Peyer's patch (tissue), 4 donors: ENCODE measurements at regions not wholly inside any gene's neighbourhood (a gene's known extent, or its start where the extent isn't known, plus 50 kb on each side); places are given as distances from the start of the nearest gene placed in this dataset.
A peak's percentile ranks its signal among the peaks of the same experiment; 100 is the strongest.

Experiments used
- CTCF ChIP-seq, 6 experiments: fragments of 450-650 bp in 4 of 6; fragments of 200-600 bp in 2 of 6; sonication (generic) in 1 of 6; IDR thresholded peaks; one replicate each; pipeline ENCODE4 v1.5.1; 2017 to 2019; ENCODE audit warnings: antibody characterized with exemption in 6 of 6, mild to moderate bottlenecking in 3 of 6, moderate library complexity in 1 of 6
- POLR2A ChIP-seq, 2 donors: fragments of 450-650 bp; IDR thresholded peaks; one replicate each; pipeline ENCODE4 v1.5.1; 2017; ENCODE audit warnings: antibody characterized with exemption in 2 of 2, mild to moderate bottlenecking in 2 of 2, moderate library complexity in 2 of 2

DNA sequence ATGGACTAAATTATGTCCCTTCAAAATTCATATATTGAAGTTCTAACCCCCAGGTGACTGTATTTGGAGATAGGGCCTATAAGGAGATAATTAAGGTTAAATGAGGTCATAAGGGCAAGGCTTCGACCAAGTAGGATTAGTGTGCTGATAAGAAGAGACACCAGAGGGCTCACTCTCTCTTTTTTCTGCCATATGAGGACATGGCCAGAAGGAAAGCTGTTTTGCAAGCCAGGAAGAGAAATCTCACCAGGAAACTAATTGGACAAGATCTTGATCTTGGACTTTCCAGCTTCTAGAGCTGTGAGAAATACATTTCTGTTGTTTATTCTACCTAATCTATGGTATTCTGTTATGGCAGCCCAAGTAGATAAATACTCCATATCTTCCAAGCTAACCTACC, 503.6 kb upstream of the NAALADL2 start:
- TF ChIP-seq CTCF (IDR thresholded peaks at IDR 0.05) = peak in 2 of 6 experiments; percentile 3 to 31
- no peak for TF ChIP-seq POLR2A (IDR thresholded peaks at IDR 0.05)
